ENCODE measurements at regions not wholly inside any gene's neighbourhood (a gene's known extent, or its start where the extent isn't known, plus 50 kb on each side); places are given as distances from the start of the nearest gene placed in this dataset.

- Mint-ChIP-seq H3K36me3 (ENCODE audit: insufficient read depth) (peaks cover 1% of the 10 kb centered on the region), H3K27ac (ENCODE audit: low read depth) (no peak overlapping the region)
Observed at GRCh38 chr3:72099326-72100079, 314.6 kb upstream of the PROK2 start.

GRCh38 chr3:72097053-72097452 is 312.1 kb upstream of the PROK2 start:
- no peak overlapping the region for H3K4me3 Mint-ChIP-seq
- peaks cover 16% of the 10 kb centered on the region for H3K27me3 Mint-ChIP-seq
- no peak for DNase-seq (ENCODE audit: low spot score in 2 of 2)
- H3K9me3 Mint-ChIP-seq: no peaks in the 10 kb centered on the region
- no peak for ATAC-seq (replicated peaks; ENCODE audit: extremely low read depth, poor library complexity, severe bottlenecking)
- H3K4me1 Mint-ChIP-seq: peaks cover 11% of the 10 kb centered on the region
- peaks cover 1% of the 10 kb centered on the region for H3K36me3 Mint-ChIP-seq (ENCODE audit: insufficient read depth)
- no peak overlapping the region for H3K27ac Mint-ChIP-seq (ENCODE audit: low read depth)

More at GRCh38 chr3:72099326-72100079, 314.6 kb upstream of the PROK2 start:
- H3K4me3 Mint-ChIP-seq: no peak overlapping the region
- H3K4me1 Mint-ChIP-seq: peaks cover 11% of the 10 kb centered on the region
- DNase-seq (ENCODE audit: low spot score in 2 of 2) (no peak), ATAC-seq (replicated peaks; ENCODE audit: extremely low read depth, poor library complexity, severe bottlenecking) (no peak)
- H3K27me3 Mint-ChIP-seq: peaks cover 27% of the 10 kb centered on the region
- no peaks in the 10 kb centered on the region for H3K9me3 Mint-ChIP-seq

GRCh38 chr3:72095521-72095920 is 310.6 kb upstream of the PROK2 start:
- no peaks in the 10 kb centered on the region for H3K9me3 Mint-ChIP-seq
- peaks cover 9% of the 10 kb centered on the region for H3K27me3 Mint-ChIP-seq
- H3K36me3 Mint-ChIP-seq (ENCODE audit: insufficient read depth): no peaks in the 10 kb centered on the region
- no peak overlapping the region for H3K27ac Mint-ChIP-seq (ENCODE audit: low read depth)
- DNase-seq (ENCODE audit: low spot score in 2 of 2) (no peak), ATAC-seq (replicated peaks; ENCODE audit: extremely low read depth, poor library complexity, severe bottlenecking) (no peak)
- no peak overlapping the region for H3K4me3 Mint-ChIP-seq
- peaks cover 1% of the 10 kb centered on the region for H3K4me1 Mint-ChIP-seq

DNA sequence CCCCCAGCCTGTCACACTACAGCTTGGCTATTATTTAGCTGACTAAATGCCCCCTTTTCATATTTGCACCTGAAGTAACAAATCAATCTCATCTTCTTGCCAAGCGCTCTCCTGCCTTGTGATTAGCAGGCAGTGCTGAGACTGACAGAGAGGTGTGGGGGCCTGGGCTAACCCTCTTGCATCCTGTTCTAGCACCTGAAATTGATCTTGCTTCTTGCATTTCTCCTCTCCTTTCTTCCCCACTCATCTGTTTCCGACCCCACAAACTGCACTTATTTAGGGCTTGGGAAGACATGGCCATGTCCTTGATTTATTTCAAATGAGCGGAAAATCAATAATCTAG is 309.0 kb upstream of the PROK2 start:
- H3K36me3 Mint-ChIP-seq (ENCODE audit: insufficient read depth): no peaks in the 10 kb centered on the region
- no peaks in the 10 kb centered on the region for H3K9me3 Mint-ChIP-seq
- H3K4me3 Mint-ChIP-seq: no peak overlapping the region
- no peak for DNase-seq (ENCODE audit: low spot score in 2 of 2)
- H3K4me1 Mint-ChIP-seq: no peaks in the 10 kb centered on the region
- ATAC-seq (replicated peaks; ENCODE audit: extremely low read depth, poor library complexity, severe bottlenecking): no peak
- no peaks in the 10 kb centered on the region for H3K27me3 Mint-ChIP-seq
- no peak overlapping the region for H3K27ac Mint-ChIP-seq (ENCODE audit: low read depth)

- Mint-ChIP-seq H3K27me3 (no peaks in the 10 kb centered on the region), H3K36me3 (ENCODE audit: insufficient read depth) (no peaks in the 10 kb centered on the region), H3K9me3 (no peaks in the 10 kb centered on the region), H3K4me1 (no peaks in the 10 kb centered on the region), H3K4me3 (no peak overlapping the region), H3K27ac (ENCODE audit: low read depth) (no peak overlapping the region)
- DNase-seq (ENCODE audit: low spot score in 2 of 2): no peak
- no peak for ATAC-seq (replicated peaks; ENCODE audit: extremely low read depth, poor library complexity, severe bottlenecking)
Observed at GRCh38 chr3:72093270-72093991, 308.5 kb upstream of the PROK2 start.

DNA sequence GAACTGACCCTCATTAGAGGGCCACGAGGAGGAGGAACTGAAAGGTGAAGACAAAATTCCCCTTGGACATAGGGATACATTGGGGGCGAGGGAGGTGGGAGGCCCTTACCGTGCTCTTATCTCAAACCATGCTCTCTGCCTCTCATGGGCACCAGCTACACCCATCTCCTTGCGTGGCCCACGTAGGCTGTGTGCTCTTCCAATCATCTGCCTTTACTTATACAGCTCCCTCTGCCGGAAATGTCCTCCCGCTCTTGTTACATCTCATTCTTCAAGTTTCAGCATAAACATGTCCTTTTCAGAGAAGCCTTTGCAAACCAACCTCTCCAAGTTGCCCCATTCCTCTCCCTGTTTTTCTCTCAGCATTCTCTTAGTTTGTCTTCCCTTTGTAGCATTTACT is 307.8 kb upstream of the PROK2 start:
- no peaks in the 10 kb centered on the region for H3K4me1 Mint-ChIP-seq
- H3K27me3 Mint-ChIP-seq: no peaks in the 10 kb centered on the region
- no peak overlapping the region for H3K27ac Mint-ChIP-seq (ENCODE audit: low read depth)
- peaks cover 2% of the 10 kb centered on the region for H3K36me3 Mint-ChIP-seq (ENCODE audit: insufficient read depth)
- no peak for ATAC-seq (replicated peaks; ENCODE audit: extremely low read depth, poor library complexity, severe bottlenecking)
- DNase-seq (ENCODE audit: low spot score in 2 of 2): no peak
- H3K4me3 Mint-ChIP-seq: no peak overlapping the region
- no peaks in the 10 kb centered on the region for H3K9me3 Mint-ChIP-seq

- Mint-ChIP-seq H3K9me3 (no peaks in the 10 kb centered on the region), H3K4me1 (no peaks in the 10 kb centered on the region), H3K36me3 (ENCODE audit: insufficient read depth) (peaks cover 2% of the 10 kb centered on the region), H3K27ac (ENCODE audit: low read depth) (no peak overlapping the region), H3K4me3 (no peak overlapping the region), H3K27me3 (peaks cover 23% of the 10 kb centered on the region)
- no peak for ATAC-seq (replicated peaks; ENCODE audit: extremely low read depth, poor library complexity, severe bottlenecking)
- DNase-seq (ENCODE audit: low spot score in 2 of 2): no peak
Observed at GRCh38 chr3:72088486-72089025, 303.6 kb upstream of the PROK2 start.

GRCh38 chr3:72087420-72087819 is 302.5 kb upstream of the PROK2 start:
- Mint-ChIP-seq H3K36me3 (ENCODE audit: insufficient read depth) (peaks cover 2% of the 10 kb centered on the region), H3K27me3 (peaks cover 30% of the 10 kb centered on the region), H3K4me1 (no peaks in the 10 kb centered on the region), H3K9me3 (no peaks in the 10 kb centered on the region), H3K27ac (ENCODE audit: low read depth) (no peak overlapping the region), H3K4me3 (no peak overlapping the region)
- ATAC-seq (replicated peaks; ENCODE audit: extremely low read depth, poor library complexity, severe bottlenecking): no peak
- DNase-seq (ENCODE audit: low spot score in 2 of 2): no peak

- no peak overlapping the region for H3K4me3 Mint-ChIP-seq
- no peaks in the 10 kb centered on the region for H3K4me1 Mint-ChIP-seq
- peaks cover 30% of the 10 kb centered on the region for H3K27me3 Mint-ChIP-seq
- H3K36me3 Mint-ChIP-seq (ENCODE audit: insufficient read depth): peaks cover 2% of the 10 kb centered on the region
- no peaks in the 10 kb centered on the region for H3K9me3 Mint-ChIP-seq
- no peak overlapping the region for H3K27ac Mint-ChIP-seq (ENCODE audit: low read depth)
- no peak for ATAC-seq (replicated peaks; ENCODE audit: extremely low read depth, poor library complexity, severe bottlenecking)
- DNase-seq (ENCODE audit: low spot score in 2 of 2): no peak
Observed at GRCh38 chr3:72086743-72087087, 301.8 kb upstream of the PROK2 start.

- Mint-ChIP-seq H3K27ac (ENCODE audit: low read depth) (no peak overlapping the region), H3K4me1 (no peaks in the 10 kb centered on the region), H3K36me3 (ENCODE audit: insufficient read depth) (peaks cover 2% of the 10 kb centered on the region), H3K9me3 (no peaks in the 10 kb centered on the region), H3K4me3 (no peak overlapping the region), H3K27me3 (peaks cover 30% of the 10 kb centered on the region)
- ATAC-seq (replicated peaks; ENCODE audit: extremely low read depth, poor library complexity, severe bottlenecking) (no peak), DNase-seq (ENCODE audit: low spot score in 2 of 2) (no peak)
Observed at GRCh38 chr3:72086042-72086742, 301.2 kb upstream of the PROK2 start.

DNA sequence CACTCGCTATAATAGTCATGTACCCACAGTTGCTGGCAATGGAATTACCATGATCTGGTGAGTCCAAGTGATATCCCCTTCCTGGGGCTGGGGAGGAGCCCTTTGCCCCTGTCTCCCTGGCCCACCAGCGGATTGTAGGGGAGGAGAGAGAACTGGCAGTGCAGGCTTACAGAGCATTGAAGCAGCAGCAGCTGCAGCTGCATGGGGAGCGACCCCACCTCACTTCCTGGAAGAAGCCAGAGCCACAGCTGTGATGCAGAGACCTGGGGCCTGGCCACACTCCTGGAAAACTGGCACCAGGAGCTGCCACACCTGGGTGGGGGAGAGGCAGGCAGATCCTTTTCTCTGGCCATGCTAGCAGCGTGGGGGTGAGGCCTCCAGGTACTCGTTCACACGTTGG is 300.1 kb upstream of the PROK2 start:
- H3K4me1 Mint-ChIP-seq: no peaks in the 10 kb centered on the region
- H3K4me3 Mint-ChIP-seq: no peak overlapping the region
- no peak overlapping the region for H3K27ac Mint-ChIP-seq (ENCODE audit: low read depth)
- ATAC-seq (replicated peaks; ENCODE audit: extremely low read depth, poor library complexity, severe bottlenecking): no peak
- H3K27me3 Mint-ChIP-seq: peaks cover 38% of the 10 kb centered on the region
- no peaks in the 10 kb centered on the region for H3K9me3 Mint-ChIP-seq
- H3K36me3 Mint-ChIP-seq (ENCODE audit: insufficient read depth): peaks cover 2% of the 10 kb centered on the region
- DNase-seq (ENCODE audit: low spot score in 2 of 2): no peak

- Mint-ChIP-seq H3K27me3 (peaks cover 45% of the 10 kb centered on the region), H3K9me3 (no peaks in the 10 kb centered on the region), H3K4me1 (no peaks in the 10 kb centered on the region), H3K4me3 (no peak overlapping the region), H3K36me3 (ENCODE audit: insufficient read depth) (no peaks in the 10 kb centered on the region), H3K27ac (ENCODE audit: low read depth) (no peak overlapping the region)
- ATAC-seq (replicated peaks; ENCODE audit: extremely low read depth, poor library complexity, severe bottlenecking) (no peak), DNase-seq (ENCODE audit: low spot score in 2 of 2) (no peak)
Observed at GRCh38 chr3:72082776-72083462, 298.0 kb upstream of the PROK2 start.

Measured in central memory CD8-positive, alpha-beta T cell (primary cell).